Pancreas (tissue), 10 donors: ENCODE measurements at regions not wholly inside any gene's neighbourhood (a gene's known extent, or its start where the extent isn't known, plus 50 kb on each side); places are given as distances from the start of the nearest gene placed in this dataset.

ENCODE experiments used
- ATAC-seq, 4 donors: fragments of 200-7000 bp; cut with Tn5 transposase; one replicate each; pipeline versions ENCODE4 v1.8.0 to v1.9.1; 2020; ENCODE audit warnings: mild to moderate bottlenecking in 4 of 4, moderate library complexity in 4 of 4
- DNase-seq, 6 donors: peaks; one replicate each; pipeline ENCODE4 v3.0.0-alpha.2; 2020
- FAIRE-seq: peaks from 2 replicates; lab custom pipeline; 2012; peaks lifted over from hg19 to GRCh38; lab: Jason Lieb, UNC
- H3K27ac ChIP-seq, 4 donors: fragments of 200-600 bp; sonication (generic); 1 replicate in 3 of 4; 2 replicates in 1 of 4; pipeline versions ENCODE4 v1.5.0 to v1.8.0; 2020
- H3K27me3 ChIP-seq, 4 donors: fragments of 200-600 bp; one replicate each; pipeline ENCODE4 v1.8.0; 2021
- H3K36me3 ChIP-seq, 3 donors: fragments of 200-600 bp; sonication (generic) in 1 of 3; one replicate each; pipeline versions ENCODE4 v1.5.0 to v1.8.0; 2020 to 2021
- H3K4me1 ChIP-seq, 3 donors: fragments of 200-600 bp; one replicate each; pipeline ENCODE4 v1.8.0; 2021
- H3K4me3 ChIP-seq, 4 donors: fragments of 200-600 bp; sonication (generic) in 2 of 4; one replicate each; pipeline versions ENCODE4 v1.5.0 to v1.8.0; 2020 to 2021
- H3K9me3 ChIP-seq, 4 donors: fragments of 200-600 bp; one replicate each; pipeline ENCODE4 v1.8.0; 2021
- CTCF ChIP-seq, 4 donors: fragments of 200-600 bp; sonication (generic) in 3 of 4; IDR thresholded peaks; one replicate each; pipeline versions ENCODE4 v1.5.0 to v1.8.0; 2021; ENCODE audit warnings: antibody characterized with exemption in 4 of 4
- WGBS, 2 donors: extraction: QIAGEN DNeasy Blood & Tissue Kit; methylation state at CpG; one replicate each; pipeline ENCODE4 v1.1.7; 2013; 5-methylcytosine and 5-hydroxymethylcytosine counted together
- intact Hi-C, 3 donors: fragments of 100-400 bp; cut with DNase I; formaldehyde crosslinking; loops; one replicate each; pipeline versions ENCODE4 v1.11.1 to v1.14.2; 2022
- donor health status: healthy with polysubstance abuse.
- donor health status: DM: no; HTN: no; CAD: no; lungs with moderate emphysema.
- donor health status: DM: no; HTN: no; CAD: no.
- donor health status: control.
- donor health status: control.
- donor health status: Bipolar disorder and iron deficiency.
- donor health status: DM: yes; HTN: yes; CAD: no.
- donor health status: DM: no; HTN: no; CAD: no.
- donor health status: DM: no; HTN: no; CAD: no.
- donor health status: DM: yes; HTN: yes; CAD: no.

DNA sequence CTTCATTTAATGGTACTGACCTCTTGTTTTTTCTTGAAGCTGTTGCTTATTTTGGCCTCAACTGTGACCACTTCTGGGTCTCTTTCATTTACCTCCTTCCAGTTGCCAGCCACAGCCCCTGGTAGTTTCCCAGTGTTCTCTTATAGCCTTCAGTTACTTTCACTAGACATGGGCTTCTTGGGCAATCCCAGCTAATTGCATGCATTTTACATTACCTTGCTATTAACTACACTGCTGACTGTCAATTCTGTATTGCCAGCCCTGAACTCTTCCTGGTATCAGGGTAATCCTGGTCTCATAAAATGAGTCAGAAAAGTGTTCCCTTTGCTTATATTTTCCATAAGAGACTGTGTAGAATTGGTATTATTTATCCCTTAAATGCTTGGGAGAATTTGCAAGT is 195.8 kb upstream of the LARGE1 start:
- no peaks in the 10 kb centered on the region for H3K27me3 ChIP-seq
- no peaks in the 10 kb centered on the region for H3K36me3 ChIP-seq
- no peak for ATAC-seq
- intact Hi-C loops = no loop called here
- no peak for DNase-seq
- H3K27ac ChIP-seq = no peak overlapping the region
- H3K9me3 ChIP-seq = no peaks in the 10 kb centered on the region
- no peaks in the 10 kb centered on the region for H3K4me1 ChIP-seq
- no peak for TF ChIP-seq CTCF (IDR thresholded peaks at IDR 0.05)
- FAIRE-seq = no peak
- H3K4me3 ChIP-seq = no peak overlapping the region

GRCh38 chr22:34122042-34122441 is 201.8 kb upstream of the LARGE1 start:
- Histone ChIP-seq H3K4me3 (no peak overlapping the region), H3K36me3 (no peaks in the 10 kb centered on the region), H3K4me1 (no peaks in the 10 kb centered on the region), H3K9me3 (no peaks in the 10 kb centered on the region), H3K27ac (no peak overlapping the region), H3K27me3 (no peaks in the 10 kb centered on the region)
- DNase-seq (no peak), FAIRE-seq (no peak), ATAC-seq (no peak)
- intact Hi-C loops = no loop called here
- no peak for TF ChIP-seq CTCF (IDR thresholded peaks at IDR 0.05)
- WGBS, 2 donors = 65 to 80% methylated on average over 1 of the region's 1 CpG

DNA sequence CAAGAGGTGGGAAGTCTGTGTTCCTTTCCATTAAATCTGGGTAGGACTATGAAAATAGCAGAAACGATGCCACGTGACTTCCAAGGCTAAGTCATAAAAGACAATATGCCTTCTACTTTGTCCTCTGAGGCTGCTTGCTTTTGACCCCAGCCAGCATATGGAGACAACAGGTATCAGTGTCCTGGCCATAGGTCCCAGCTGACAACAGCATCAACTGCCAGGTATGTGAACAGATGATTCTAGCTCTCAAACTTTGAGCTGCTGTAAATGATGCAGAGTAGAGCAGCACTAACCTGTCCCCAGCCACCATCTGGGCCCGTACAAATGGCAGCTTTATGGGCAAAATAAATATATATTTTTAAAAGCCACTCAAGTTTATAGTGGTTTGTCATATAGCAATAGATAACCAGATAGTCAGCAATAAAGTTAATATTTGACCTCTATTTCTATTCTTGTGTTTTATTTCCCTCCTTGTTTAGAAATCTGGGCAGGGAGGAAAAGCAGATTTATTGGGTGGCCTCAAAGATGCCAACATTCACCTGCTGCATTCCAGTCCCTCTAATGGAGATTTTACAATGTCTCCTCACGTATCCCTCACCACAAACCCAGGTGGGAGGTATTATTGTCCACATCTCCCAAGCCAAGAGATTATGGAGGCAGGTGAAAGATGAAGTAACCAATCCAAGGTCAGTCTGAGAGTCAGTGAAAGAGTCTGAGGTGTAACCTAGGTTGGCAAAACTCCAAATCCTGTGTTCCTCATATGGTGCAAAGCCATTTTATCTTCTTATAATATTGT is 209.6 kb upstream of the LARGE1 start:
- TF ChIP-seq CTCF (IDR thresholded peaks at IDR 0.05) = no peak
- H3K27ac ChIP-seq = no peak overlapping the region
- ATAC-seq (no peak), DNase-seq (no peak), FAIRE-seq (no peak)
- no peaks in the 10 kb centered on the region for H3K36me3 ChIP-seq
- no peaks in the 10 kb centered on the region for H3K27me3 ChIP-seq
- WGBS, 2 donors = 55 to 66% methylated on average over 4 of the region's 4 CpGs
- no peaks in the 10 kb centered on the region for H3K4me1 ChIP-seq
- no peaks in the 10 kb centered on the region for H3K9me3 ChIP-seq
- no peak overlapping the region for H3K4me3 ChIP-seq
- intact Hi-C loops = no loop called here

GRCh38 chr22:34135749-34136148 is 215.5 kb upstream of the LARGE1 start:
- Histone ChIP-seq H3K27me3 (no peaks in the 10 kb centered on the region), H3K4me1 (no peaks in the 10 kb centered on the region), H3K4me3 (no peak overlapping the region), H3K36me3 (no peaks in the 10 kb centered on the region), H3K27ac (no peak overlapping the region), H3K9me3 (no peaks in the 10 kb centered on the region)
- intact Hi-C loops = no loop called here
- ATAC-seq (no peak), FAIRE-seq (no peak), DNase-seq (no peak)
- TF ChIP-seq CTCF (IDR thresholded peaks at IDR 0.05) = no peak
- 44 to 69% methylated on average over 7 of the region's 7 CpGs for WGBS, 2 donors

DNA sequence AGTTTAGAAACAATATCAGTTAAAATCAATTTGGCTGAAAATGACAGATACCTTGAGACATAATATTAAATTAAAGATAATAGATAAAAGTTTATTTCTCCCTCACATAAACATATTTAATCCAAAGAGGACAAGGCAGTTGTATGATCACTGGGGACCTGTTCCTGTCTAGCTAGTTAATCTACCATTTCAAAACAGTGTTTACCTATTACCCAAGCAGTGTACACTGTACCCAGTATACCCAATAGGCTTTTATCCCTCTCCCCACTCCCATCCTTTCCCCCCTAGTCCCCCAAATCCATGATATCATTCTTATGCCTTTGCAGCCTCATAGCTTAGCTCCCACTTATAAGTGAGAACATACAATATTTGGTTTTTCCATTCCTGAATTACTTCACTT is 229.7 kb upstream of the LARGE1 start:
- FAIRE-seq = no peak

More for the DNA sequence above, 229.7 kb upstream of the LARGE1 start:
- Histone ChIP-seq H3K27me3 (no peaks in the 10 kb centered on the region), H3K9me3 (no peaks in the 10 kb centered on the region), H3K4me1 (no peaks in the 10 kb centered on the region), H3K36me3 (no peaks in the 10 kb centered on the region), H3K27ac (no peak overlapping the region), H3K4me3 (no peak overlapping the region)
- ATAC-seq (no peak), DNase-seq (no peak)
- intact Hi-C loops = no loop called here
- no peak for TF ChIP-seq CTCF (IDR thresholded peaks at IDR 0.05)
